ENCODE measurements at regions not wholly inside any gene's neighbourhood (a gene's known extent, or its start where the extent isn't known, plus 50 kb on each side); places are given as distances from the start of the nearest gene placed in this dataset.
"Not testable (repeated sequence)": the region's sequence is repeated elsewhere in the genome, so short reads cannot be mapped to it uniquely, and the experiment has no call there.

DNA sequence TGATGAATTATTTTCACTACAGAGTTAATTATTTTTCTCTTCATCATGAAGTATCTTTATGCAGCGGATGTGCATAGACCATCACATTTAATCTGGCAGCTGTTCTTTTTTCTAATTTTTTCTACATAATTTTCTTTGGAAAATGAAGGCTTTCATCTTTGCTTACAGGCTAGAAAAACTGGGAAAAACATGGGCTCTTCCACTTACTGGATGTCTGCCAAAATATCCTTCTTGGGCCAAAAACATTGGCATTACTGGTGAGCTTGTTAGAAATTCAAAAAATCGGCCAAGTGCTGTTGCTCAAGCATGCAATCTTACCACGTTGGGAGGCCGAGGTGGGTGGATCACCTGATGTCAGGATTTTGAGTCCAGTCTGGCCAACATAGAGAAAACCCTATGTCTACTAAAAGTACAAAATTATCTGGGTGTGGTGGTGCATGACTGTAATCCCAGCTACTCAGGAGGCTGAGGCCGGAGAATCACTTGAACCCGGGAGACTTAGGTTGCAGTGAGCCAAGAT, 176.8 kb downstream of the ZNF737 start:
- intact Hi-C loops (cut with micrococcal nuclease) = no loop called here

DNA sequence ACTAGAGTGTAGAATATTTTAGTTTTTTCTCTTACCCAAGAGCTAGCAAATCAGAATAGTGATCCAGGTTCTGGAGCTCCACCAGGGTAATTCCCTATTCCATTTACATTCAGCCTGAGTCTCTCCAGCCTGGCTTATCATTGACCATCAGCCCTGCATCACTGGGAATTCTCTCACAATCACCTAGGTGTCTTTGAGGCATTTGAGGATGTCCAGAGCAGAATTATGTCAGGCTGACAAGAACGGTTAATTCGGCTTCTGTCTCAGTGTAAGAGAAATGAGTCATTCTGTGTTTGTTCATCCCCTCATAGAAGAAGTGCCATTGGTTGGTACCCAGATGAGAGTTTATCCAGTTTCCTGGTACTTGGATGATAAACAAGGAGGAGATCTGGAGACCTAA, 180.5 kb downstream of the ZNF737 start:
- intact Hi-C loops (cut with micrococcal nuclease) = no loop called here

DNA sequence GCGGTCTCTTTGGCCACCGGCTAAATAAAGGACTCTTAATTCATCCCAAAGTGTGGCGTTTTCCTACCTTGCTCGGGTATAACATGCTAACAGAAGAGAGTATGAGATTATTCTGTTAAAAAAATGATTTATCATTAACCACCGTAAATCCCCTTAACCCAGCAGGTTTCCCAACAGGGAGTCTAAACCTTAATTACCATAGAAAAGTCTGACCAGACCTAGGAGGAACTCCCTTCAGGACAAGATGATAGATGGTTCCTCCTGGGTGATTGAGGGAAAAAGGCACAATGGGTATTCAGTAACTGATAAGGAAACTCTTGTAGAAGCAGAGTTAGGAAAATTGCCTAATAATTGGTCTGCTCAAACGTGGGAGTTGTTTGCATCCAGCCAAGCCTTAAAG, 193.7 kb downstream of the ZNF737 start:
- intact Hi-C loops (cut with micrococcal nuclease) = no loop called here

DNA sequence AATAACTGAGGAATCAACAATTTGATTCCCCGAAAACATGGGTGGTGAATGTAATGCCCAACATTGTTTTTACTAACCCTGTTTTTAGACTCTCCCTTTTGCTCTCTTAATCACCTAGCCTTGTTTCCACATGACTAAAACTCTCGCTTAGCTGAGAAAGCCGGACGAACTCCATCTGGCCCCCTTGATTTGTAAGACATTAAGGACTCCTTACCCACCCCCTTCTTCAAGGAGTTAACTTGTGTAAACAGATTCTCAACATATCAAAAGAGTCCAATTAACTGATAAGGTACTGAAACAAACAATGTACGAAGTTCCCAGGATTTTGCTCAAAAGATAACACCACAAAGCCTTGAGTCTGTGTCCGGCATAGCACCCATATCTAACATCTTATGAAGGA, 194.3 kb downstream of the ZNF737 start:
- intact Hi-C loops (cut with micrococcal nuclease) = not testable (repeated sequence)

DNA sequence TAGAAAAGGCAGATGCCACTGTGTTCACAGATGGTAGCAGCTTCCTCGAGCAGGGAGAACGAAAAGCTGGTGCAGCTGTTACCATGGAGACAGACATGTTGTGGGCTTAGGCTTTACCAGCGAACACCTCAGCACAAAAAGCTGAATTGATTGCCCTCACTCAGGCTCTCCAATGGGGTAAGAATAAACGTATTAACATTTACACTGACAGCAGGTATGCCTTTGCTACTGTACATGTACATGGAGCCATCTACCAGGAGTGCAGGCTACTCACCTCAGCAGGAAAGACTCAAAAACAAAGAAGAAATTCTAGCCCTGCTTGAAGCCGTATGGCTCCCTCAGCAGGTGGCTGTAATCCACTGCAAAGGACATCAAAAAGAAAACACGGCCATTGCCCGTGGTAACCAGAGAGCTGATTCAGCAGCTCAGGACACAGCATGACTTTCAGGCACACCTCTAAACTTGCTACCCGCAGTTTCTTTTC, 197.7 kb downstream of the ZNF737 start:
- intact Hi-C loops (cut with micrococcal nuclease) = no loop called here

DNA sequence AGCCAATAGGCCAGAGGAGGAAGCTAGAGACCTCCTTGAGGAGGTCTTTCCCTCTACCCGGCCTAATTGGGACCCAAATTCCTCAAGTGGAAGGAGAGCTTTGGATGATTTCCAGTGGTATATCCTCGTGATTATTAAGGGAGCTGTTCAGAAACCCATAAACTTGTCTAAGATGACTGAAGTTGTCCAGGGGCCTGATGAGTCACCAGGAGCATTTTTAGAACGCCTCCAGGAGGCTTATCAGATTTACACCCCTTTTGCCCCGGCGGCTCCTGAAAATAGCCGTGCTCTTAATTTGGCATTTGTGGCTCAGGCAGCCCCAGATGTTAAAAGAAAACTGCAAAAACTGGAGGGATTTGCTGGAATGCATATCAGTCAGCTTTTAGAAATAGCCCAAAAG, 198.1 kb downstream of the ZNF486 start:
- intact Hi-C loops (cut with micrococcal nuclease) = no loop called here

DNA sequence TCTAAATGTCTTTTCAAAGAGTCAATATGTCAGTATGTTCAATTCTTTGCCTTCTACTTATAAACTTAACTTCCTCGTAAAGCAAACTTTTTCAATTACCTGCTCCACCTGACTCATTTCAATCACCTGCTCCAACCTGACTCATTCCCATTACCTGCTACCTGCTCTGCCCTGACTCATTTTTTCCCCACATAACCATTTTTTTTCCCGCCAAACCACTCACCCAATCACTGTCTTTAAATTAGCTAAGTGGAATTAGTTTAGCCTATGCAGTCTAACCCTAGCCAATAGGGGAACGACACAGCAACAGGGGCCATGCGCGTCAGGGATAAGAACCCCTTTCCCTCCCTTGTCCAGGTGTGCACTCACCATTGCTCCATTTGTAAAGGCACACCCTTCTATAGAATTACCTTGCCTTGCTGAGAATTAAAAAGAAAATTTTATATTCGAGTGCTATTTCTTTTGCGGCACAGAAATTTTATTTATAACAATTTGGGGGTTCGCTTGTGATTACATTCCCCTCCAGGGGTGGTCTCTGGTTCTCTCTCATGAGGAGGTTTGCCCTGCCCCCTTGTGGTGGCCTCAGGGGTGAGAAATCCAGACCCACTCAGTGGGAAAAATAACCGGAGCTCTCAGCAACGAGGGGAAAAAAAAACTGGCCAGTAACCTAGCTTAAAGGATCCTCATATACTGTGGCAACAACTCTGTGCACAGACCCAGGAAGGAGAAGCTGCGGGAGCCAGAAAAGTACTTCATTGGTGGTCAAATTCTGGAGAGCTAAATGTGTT, 193.1 kb downstream of the ZNF486 start:
- intact Hi-C loops (cut with micrococcal nuclease) = no loop called here

DNA sequence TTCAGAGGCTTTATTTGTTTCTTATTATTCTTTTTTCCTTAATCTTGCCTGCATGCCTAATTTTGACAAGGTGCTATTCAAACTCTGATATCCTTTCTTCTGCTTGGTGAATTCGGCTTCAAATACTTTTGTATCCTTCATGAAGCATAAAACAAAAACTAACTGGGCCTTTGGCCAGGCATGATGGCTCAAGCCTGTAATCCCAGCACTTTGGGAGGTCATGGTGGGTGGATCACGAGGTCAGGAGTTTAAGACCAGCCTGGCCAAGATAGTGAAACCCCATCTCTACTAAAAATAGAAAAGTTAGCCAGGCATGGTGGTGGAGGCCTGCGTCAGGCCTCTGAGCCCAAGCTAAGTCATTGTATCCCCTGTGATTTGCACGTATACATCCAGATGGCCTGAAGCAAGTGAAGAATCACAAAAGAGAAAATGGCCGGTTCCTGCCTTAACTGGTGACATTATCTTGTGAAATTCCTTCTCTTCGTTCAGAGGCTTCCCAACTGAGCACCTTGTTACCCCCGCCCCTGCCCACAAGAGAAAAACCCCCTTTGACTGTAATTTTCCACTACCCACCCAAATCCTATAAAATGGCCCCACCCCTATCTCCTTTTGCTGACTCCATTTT, 191.9 kb downstream of the ZNF486 start:
- intact Hi-C loops (cut with micrococcal nuclease) = not testable (repeated sequence)

DNA sequence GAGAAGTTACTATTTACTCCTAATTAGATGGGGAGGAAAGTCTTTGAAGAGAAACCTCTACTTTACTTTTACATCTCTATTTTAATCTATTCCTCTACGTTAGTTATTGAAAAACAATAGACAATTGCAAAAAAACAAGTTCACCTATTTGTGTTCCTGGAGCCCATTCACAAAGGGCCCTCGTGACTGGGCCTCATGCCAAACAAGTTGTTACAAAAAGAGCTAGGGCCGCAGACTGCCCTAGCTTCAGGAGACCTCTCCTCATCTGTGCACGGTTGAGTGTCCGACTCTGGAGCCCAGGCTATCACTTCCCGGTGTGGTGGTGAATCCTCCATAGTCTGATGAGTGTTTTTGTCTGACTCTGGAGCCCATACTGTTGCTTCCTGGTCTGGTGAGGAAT, 190.9 kb downstream of the ZNF486 start:
- intact Hi-C loops (cut with micrococcal nuclease) = no loop called here

DNA sequence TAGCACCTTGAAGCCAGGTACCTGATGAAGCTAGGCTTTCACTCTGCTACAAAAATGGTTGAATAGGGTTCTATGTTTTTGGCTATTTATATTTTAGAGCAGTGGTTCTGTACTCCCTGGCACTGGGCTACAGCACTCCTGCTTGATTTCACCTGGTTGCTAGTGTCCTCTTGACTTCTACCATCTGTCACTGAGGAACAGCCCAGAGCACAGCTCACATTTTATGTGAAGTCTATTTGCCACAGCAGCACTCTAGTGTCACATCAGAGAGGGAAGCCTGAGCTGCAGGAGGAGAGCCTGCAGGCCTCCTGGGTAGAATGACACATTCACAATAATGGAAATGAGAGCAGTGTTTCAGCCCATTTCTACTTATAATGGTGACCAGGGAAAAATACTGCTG, 184.2 kb downstream of the ZNF486 start:
- intact Hi-C loops (cut with micrococcal nuclease) = no loop called here

DNA sequence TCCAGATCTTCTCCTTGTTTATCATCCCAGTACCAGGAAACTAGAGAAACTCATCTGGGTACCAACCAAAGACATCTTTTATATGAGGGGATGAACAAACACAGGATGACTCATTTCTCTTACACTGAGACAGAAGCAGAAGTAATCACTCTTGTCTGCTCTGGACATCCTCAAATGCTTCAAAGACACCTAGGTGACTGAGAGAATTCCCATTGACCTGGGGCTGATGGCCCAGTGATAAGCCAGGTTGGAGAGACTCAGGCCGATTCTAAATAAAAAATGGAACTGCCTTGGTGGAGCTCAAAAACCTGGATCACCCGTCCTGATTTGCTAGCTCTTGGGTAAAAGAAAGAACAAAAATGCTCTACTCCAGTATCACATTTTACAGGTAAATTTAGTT, 182.2 kb downstream of the ZNF486 start:
- intact Hi-C loops (cut with micrococcal nuclease) = no loop called here

DNA sequence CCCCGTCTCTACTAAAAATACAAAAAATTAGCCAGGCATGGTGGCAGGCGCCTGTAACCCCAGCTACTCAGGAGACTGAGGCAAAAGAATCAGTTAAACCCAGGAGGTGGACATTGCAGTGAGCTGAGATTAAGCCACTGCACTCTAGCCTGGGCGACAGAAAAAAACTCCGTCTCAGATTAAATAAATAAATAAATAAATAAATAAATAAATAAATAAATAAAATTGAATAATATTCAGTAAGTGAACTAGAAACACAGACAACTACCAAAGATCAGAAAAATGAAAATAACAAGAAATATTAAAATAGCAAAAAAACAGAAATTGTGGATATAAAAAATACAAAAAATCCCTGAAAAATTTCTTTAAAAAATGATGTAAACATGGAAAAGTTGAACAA, 172.4 kb downstream of the ZNF486 start:
- intact Hi-C loops (cut with micrococcal nuclease) = no loop called here

DNA sequence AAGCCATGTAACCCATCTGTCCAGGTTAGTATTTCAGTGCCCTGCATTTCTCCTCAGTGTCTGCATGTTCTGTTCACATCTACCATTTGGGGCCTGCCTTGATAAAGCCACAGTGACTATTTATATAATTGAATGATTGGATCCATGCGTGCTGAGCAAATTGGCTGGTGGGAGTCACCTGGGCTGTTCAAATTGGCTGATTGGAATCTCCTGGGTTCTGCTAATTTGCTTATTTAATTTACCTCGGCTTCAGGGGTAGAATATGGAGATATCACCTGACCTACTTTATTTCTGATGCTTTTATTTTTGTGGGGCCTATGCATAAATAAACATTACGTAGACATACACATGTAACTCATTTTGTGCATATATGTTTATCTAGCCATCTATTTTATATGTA, 167.7 kb downstream of the ZNF486 start:
- intact Hi-C loops (cut with micrococcal nuclease) = no loop called here

DNA sequence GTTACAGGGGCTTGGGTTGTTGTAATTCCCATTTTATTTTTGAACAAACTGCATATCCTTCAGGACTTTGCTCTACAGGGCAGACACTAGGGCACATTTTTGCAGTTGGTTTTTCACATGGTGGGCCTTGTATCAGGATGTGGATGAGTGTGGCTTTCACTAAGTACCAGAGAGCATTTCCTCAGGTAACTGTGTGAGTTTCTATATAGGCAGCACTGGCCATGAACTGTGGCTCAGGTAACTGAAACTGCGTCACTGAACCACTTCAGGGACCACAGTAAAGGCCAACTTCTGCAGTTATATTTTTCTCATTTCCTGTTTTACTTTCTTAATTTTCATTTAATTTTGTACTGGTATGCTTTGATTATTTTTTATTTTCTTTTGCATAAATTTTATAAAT, 166.5 kb downstream of the ZNF486 start:
- intact Hi-C loops (cut with micrococcal nuclease) = no loop called here

DNA sequence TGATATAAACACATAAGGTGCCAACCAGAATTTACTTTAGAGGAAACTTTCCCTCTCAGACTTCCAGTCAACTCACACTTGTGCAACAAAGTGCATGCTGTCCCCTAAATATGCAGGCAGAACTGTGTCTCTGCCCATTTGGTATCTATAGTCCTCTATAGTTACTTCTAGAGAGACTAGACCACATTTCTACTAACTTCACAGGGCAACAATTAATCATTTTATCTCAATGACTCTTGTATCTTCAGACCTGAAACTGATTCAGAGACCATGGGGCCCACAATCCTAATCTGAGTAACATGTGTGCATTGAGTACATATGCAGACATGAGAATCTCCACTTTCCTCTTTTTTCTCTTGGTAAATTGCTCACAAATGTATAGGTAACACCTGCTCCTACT, 158.1 kb downstream of the ZNF486 start:
- intact Hi-C loops (cut with micrococcal nuclease) = no loop called here

DNA sequence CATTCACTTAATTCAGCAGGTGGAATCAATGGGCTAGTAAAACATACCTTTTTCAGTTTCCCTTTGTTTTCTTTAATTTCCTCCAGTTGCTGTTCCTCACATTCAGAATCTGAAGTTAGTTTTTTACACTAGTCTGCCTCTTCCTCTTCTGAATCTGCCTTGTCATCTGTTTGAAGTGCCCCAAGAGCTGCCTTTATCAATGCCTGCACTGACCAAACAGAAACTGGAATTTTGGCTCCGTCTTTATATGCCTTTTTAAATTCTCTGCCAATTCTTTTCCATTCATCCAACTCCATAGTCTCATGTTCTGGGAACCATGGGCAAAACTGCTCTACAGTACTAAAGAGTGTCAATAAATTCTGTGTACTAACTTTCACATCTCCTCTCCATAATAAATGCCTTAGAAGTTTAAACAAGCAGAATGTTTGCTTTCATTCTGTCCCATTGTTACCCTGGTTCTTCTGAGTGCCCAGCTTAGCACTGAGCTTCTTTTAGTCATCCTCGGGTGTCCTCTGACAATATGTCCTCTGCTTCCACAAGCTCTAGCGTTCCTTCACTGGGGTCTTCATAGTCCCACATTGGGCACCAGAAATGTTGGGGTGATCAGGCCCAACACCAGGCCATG, 154.2 kb downstream of the ZNF486 start:
- intact Hi-C loops (cut with micrococcal nuclease) = no loop called here

DNA sequence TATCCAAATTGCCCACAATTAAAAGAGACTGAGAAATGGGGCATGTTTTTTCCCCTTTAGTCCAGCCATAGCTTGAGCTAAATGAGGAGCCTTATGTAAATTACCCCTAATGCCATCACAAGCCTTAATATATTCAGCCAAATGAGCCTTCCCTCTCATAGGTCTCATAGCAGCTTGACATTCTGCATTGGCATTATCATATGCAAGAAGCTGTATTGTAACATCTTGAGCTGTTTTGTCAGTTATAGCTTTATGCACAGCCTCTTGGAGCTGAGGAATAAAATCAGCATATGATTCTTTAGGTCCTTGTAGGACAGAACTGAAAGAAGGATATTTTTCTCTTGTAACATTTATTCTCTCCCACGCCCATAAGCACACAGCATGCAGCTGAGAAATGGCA, 153.2 kb downstream of the ZNF486 start:
- intact Hi-C loops (cut with micrococcal nuclease) = no loop called here

DNA sequence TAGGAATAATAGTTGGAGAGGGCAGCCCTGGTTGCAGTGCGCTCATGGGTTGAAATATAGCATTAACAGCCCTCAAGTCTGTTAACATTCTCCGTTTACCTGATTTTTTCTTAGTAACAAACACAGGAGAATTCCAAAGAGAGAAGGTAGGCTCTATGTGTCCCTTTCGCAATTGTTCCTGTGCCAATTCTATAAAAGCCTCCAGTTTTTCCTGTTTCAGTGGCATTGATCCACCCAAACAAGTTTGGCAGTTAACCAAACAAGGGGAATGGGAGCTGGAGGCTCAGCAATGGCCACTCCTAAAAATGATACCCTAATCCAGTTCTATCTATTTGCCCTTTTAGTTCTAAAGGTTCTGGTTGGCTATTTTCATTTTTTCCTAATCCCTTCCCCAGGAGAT, 151.6 kb downstream of the ZNF486 start:
- intact Hi-C loops (cut with micrococcal nuclease) = no loop called here

DNA sequence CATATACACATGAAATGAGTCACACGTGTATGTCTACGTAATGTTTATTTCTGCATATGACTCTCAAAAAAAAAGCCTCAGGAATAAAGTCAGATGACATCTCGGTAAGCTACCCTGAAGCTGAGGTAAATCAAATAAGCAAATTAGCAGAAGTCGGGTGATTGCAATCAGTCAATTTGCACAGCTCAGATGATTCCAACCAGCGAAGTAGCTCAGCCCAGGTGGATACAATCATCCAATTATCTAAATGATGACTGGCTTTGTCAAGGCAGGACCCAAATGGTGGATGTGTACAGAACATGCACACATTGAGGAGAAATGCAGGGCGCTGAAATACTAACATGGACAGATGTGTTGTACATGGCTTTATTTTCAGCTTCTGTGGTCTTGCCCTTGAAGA, 148.5 kb downstream of the ZNF486 start:
- intact Hi-C loops (cut with micrococcal nuclease) = no loop called here

DNA sequence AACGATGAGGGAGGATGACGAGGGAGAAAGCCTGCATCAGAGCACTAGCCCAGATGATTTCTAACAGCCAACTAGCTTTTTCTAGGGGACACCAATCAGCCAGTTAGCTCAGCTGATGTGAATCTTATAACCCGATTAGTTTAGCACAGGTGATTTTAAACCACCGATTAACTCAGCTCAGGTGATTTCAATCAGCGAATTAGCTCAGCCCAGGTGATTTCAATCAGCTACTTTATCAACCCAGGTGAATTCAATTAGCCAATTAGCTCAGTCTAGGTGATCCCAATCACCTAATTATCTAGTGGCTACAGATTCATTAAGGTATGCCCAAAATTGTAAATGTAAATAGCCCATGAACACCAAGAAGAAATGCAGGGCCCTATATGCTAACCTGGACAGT, 146.9 kb downstream of the ZNF486 start:
- intact Hi-C loops (cut with micrococcal nuclease) = no loop called here

DNA sequence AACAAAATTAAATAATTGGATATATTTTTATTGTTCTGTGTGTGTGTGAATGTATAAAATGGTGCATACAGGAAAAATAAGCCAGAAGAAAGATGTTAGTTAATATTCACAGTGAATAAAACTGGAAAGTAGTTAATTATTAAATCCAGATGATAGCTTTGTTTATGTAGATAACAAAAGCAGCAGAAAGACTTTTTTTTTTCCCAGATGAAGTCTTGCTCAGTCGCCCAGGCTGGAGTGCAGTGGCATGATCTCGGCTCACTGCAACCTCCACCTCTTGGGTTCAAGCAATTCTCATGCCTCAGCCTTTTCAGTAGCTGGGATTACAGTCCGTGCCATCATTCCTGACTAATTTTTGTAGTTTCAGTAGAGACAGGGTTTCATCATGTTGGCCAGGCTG, 140.1 kb downstream of the ZNF486 start:
- intact Hi-C loops (cut with micrococcal nuclease) = no loop called here

DNA sequence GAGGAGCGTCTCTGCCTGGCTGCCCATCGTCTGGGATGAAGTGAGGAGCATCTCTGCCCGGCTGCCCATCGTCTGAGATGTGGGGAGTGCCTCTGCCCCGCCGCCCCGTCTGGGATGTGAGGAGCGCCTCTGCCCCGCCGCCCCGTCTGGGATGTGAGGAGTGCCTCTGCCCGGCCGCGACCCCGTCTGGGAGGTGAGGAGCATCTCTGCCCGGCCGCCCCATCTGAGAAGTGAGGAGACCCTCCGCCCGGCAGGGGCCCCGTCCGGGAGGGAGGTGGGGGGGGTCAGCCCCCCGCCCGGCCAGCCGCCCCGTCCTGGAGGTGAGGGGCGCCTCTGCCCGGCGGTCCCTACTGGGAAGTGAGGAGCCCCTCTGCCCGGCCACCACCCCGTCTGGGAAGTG, 129.3 kb downstream of the ZNF486 start:
- intact Hi-C loops (cut with micrococcal nuclease) = not testable (repeated sequence)
